ENCODE measurements at regions not wholly inside any gene's neighbourhood (a gene's known extent, or its start where the extent isn't known, plus 50 kb on each side); places are given as distances from the start of the nearest gene placed in this dataset.
A peak's percentile ranks its signal among the peaks of the same experiment; 100 is the strongest.

DNA sequence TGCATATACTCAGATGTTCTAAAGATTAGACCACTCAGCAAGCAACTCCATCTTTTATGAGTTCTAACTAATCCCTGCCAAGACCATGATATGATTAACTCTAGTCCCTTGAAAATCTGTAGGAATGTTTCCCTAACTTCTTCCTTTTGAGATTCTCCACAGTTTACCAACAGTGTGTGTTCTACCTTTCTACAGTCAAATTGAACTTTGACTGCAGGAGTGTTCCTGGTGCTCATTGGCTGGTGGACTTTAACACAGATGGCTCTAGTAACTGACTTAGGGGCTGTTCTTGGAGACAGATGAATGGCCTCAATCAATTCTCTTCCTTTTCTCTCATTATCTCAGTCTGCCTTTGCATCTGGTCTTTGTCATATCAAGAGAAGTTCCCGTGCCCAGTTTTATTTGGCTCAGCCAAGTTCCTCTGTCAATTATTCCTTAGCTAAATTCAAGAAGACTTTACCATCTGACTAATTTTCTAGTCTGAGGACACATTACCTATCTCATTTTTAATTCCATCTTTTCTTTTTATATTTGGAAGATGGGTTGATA, 643.9 kb upstream of the CAMK1G start:
- H3K4me1 ChIP-seq (ENCODE audit: control insufficient read depth in 2 of 3, insufficient read depth in 2 of 3, low read depth in 1 of 3, low read length in 3 of 3) = no peaks in the 10 kb centered on the region
- FAIRE-seq (no peak), DNase-seq (no peak)

DNA sequence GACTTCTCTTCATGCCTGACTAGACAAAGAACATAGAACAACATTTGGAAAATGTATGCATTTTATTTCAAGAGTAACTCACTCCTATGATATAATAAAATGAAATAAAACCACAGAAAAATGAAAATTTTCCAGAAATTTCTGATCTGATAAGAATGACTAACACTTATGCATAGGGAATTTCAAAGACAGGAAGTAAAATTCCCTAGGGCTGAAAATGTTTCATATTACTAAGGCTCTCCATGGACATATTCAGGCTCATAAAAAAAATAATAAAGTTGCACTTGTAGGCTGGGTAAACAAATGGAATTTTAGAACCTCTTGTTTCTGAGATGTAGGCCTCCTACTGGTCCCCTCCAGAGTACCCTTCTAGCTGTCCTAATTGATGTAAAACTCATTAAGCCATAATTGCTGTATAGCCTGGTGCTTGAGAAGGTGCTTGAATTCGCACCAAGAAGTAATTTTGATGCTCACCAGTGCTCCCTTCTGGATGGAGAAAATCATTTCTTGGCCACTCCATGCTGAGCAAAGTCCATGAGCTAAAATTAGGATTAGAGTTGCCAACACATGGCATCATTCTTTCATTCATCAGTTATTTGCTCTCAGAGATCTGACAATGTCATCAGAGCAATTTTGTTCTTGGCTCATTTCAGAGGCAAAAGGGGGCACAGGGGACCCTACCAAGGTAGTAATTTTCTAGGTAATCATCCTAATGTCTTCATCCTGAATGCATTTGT, 641.0 kb upstream of the CAMK1G start:
- Histone ChIP-seq H3K36me3 (ENCODE audit: control insufficient read depth in 2 of 3, insufficient read depth in 3 of 3, low read length in 3 of 3) (no peaks in the 10 kb centered on the region), H3K27ac (ENCODE audit: low read depth in 2 of 2, low read length in 2 of 2) (no peak overlapping the region), H3K27me3 (ENCODE audit: control insufficient read depth, insufficient read depth, low read length) (no peaks in the 10 kb centered on the region), H3K4me1 (ENCODE audit: control insufficient read depth in 2 of 3, insufficient read depth in 2 of 3, low read depth in 1 of 3, low read length in 3 of 3) (no peaks in the 10 kb centered on the region), H3K4me3 (ENCODE audit: low read length in 3 of 3) (no peak overlapping the region), H3K9me3 (ENCODE audit: control insufficient read depth in 2 of 3, insufficient read depth in 1 of 3, low read length in 3 of 3) (no peaks in the 10 kb centered on the region), H3K9ac (ENCODE audit: low read length in 3 of 3) (no peak overlapping the region)
- no peak for TF ChIP-seq CTCF (IDR thresholded peaks at IDR 0.05; ENCODE audit: borderline replicate concordance, extremely low read depth, insufficient read depth)
- intact Hi-C loops (cut with DNase I) = no loop called here
- no peak for DNase-seq
- FAIRE-seq = no peak

More for the DNA sequence above, 643.9 kb upstream of the CAMK1G start:
- Histone ChIP-seq H3K27ac (ENCODE audit: low read depth in 2 of 2, low read length in 2 of 2) (no peak overlapping the region), H3K9ac (ENCODE audit: low read length in 3 of 3) (no peak overlapping the region), H3K9me3 (ENCODE audit: control insufficient read depth in 2 of 3, insufficient read depth in 1 of 3, low read length in 3 of 3) (no peaks in the 10 kb centered on the region), H3K27me3 (ENCODE audit: control insufficient read depth, insufficient read depth, low read length) (no peaks in the 10 kb centered on the region), H3K4me3 (ENCODE audit: low read length in 3 of 3) (no peak overlapping the region), H3K36me3 (ENCODE audit: control insufficient read depth in 2 of 3, insufficient read depth in 3 of 3, low read length in 3 of 3) (no peaks in the 10 kb centered on the region)
- TF ChIP-seq CTCF (IDR thresholded peaks at IDR 0.05; ENCODE audit: borderline replicate concordance, extremely low read depth, insufficient read depth) = no peak
- intact Hi-C loops (cut with DNase I) = no loop called here

DNA sequence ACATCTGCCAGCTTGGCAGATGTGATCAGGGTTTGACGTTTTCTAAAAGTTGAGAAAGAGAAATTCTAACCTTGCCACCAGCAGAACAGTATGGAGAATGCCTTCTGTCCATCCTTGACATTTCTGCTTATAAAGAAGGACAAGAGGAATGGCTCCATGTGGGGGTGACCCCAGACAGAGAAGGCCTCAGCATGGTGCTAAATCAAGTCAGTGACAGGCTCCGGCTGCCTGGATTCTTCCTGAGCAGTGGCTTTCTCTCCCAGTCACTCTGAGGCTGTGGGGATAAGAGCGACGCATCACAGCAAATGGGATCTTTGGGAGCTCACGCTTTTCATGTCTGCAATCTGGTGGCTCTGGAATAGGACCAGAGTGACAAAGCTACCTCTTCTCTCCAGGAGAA, 640.2 kb upstream of the CAMK1G start:
- DNase-seq = peak in 3 of 5 donors; percentile 47 to 65 (median 56)
- no peaks in the 10 kb centered on the region for H3K4me1 ChIP-seq (ENCODE audit: control insufficient read depth in 2 of 3, insufficient read depth in 2 of 3, low read depth in 1 of 3, low read length in 3 of 3)
- TF ChIP-seq CTCF (IDR thresholded peaks at IDR 0.05; ENCODE audit: borderline replicate concordance, extremely low read depth, insufficient read depth) = no peak
- H3K36me3 ChIP-seq (ENCODE audit: control insufficient read depth in 2 of 3, insufficient read depth in 3 of 3, low read length in 3 of 3) = no peaks in the 10 kb centered on the region
- no peaks in the 10 kb centered on the region for H3K27me3 ChIP-seq (ENCODE audit: control insufficient read depth, insufficient read depth, low read length)
- H3K9me3 ChIP-seq (ENCODE audit: control insufficient read depth in 2 of 3, insufficient read depth in 1 of 3, low read length in 3 of 3) = no peaks in the 10 kb centered on the region
- H3K9ac ChIP-seq (ENCODE audit: low read length in 3 of 3) = no peak overlapping the region
- no peak overlapping the region for H3K4me3 ChIP-seq (ENCODE audit: low read length in 3 of 3)
- FAIRE-seq = no peak
- H3K27ac ChIP-seq (ENCODE audit: low read depth in 2 of 2, low read length in 2 of 2) = no peak overlapping the region
- intact Hi-C loops (cut with DNase I) = no loop called here
